HG03045 (cell line): ENCODE measurements at regions not wholly inside any gene's neighbourhood (a gene's known extent, or its start where the extent isn't known, plus 50 kb on each side); places are given as distances from the start of the nearest gene placed in this dataset.
"Not testable (repeated sequence)": the region's sequence is repeated elsewhere in the genome, so short reads cannot be mapped to it uniquely, and the experiment has no call there.

Experiments used
- ATAC-seq: cut with Tn5 transposase; IDR thresholded peaks from one replicate; pipeline ENCODE4 v1.9.1; 2021; ENCODE audit warnings: mild to moderate bottlenecking, moderate library complexity; ENCODE audit not compliant: unreplicated experiment

- no peak for ATAC-seq
Observed at GRCh38 chr5:118397236-118397635, 591.1 kb downstream of the DTWD2 start.

DNA sequence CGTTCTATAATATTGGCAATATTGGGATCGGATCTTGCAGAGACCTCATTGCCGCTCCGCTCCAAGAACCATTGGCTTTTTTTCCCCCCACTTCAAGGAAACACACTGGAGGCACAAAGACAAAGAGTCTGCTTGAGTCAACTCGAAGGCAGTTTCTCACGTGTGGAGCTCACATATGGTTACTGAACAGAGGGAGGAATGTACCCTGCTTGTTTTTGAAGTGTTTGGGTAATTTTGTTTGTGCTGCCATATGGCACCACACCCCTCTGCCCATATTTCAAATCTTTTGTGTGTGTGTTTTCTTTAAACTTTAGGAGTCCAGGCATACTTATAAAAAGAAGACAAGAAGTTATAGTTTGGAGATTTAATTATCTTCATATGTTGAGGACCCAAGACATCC, 595.9 kb downstream of the DTWD2 start:
- ATAC-seq, result no peak

GRCh38 chr5:118382931-118383330, 605.4 kb downstream of the DTWD2 start:
- ATAC-seq, result not testable (repeated sequence)

DNA sequence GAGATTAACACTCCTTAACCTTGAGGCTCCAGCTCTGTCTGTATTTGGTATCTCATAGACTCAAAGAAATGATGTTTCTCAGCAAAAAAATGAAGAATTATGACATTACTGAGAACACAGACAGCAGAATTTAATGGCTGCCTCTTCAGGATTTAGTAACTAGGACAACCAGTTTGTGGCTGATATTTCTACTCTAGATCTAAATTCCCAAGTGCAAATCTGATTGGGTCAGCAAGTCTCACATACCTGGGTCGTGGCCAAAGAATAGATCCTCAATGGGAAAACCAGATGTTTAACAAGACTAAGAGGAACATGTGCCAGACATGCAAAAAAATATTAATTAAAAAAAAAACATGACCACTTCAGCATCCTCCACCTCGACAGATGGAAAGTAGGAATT, 608.9 kb downstream of the DTWD2 start:
- ATAC-seq, result no peak

DNA sequence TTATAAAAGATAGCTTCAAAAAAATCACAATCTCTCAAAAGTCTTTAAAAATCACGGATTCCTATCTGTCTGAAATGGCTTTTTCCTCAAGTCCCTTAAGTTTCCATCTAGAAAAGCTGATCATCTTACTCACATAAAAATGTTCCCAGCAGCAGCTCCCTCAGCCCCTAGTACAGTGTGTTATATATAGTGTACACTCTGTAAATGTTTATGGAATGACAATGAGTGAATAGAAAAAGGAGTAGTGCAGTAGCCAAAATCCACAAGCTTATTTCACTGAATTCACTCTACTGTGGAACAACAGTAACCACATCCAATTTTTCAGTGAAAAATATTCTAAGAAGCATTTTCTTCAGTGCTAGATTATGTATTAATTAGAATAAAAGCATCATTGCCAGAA, 609.4 kb downstream of the DTWD2 start:
- ATAC-seq, result no peak

DNA sequence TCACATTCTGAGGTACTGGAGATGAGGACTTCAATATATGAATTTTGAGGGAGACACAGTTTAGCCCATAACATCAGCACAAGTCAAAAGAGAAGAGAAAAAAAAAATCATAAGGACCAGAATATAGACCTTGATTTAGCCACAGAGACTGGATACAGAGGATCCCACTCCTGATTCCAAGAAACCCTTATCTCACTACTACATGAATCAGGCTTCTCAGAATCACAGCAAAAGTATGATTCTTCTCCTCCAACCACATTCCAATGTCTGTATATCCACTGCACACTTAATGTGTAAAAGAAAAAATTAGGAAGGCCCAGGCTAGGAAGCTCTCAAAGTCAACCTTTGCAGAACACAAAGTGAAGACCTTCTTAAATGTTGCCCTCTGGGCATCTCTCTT, 610.9 kb downstream of the DTWD2 start:
- ATAC-seq, result no peak

GRCh38 chr5:118371973-118372831, 616.1 kb downstream of the DTWD2 start:
- no peak for ATAC-seq

- no peak for ATAC-seq
Observed at GRCh38 chr5:118366429-118366828, 621.9 kb downstream of the DTWD2 start.

GRCh38 chr5:118365718-118366117, 622.6 kb downstream of the DTWD2 start:
- no peak for ATAC-seq

GRCh38 chr5:118354797-118355196, 633.5 kb downstream of the DTWD2 start:
- ATAC-seq, result no peak

GRCh38 chr5:118353970-118354369, 634.4 kb downstream of the DTWD2 start:
- ATAC-seq, result no peak

DNA sequence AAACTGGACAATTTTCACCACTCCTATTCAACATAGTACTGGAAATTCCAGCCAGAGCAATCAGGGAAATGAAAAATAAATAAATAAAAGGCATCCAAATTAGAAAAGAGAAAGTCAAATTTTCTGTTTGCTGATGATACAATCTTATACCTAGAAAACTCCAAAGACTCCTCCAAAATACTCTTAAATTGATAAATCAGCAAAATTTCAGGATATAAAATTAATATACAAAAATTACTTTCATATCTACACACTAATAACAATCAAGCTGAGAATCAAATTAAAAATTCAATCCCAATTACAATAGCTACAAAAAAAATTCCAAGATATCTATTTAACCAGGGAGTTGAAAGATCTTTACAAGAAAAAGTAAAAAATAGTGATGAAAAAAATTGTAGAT, 651.9 kb downstream of the DTWD2 start:
- no peak for ATAC-seq

- no peak for ATAC-seq
Observed at GRCh38 chr5:118327389-118327788, 661.0 kb downstream of the DTWD2 start.

DNA sequence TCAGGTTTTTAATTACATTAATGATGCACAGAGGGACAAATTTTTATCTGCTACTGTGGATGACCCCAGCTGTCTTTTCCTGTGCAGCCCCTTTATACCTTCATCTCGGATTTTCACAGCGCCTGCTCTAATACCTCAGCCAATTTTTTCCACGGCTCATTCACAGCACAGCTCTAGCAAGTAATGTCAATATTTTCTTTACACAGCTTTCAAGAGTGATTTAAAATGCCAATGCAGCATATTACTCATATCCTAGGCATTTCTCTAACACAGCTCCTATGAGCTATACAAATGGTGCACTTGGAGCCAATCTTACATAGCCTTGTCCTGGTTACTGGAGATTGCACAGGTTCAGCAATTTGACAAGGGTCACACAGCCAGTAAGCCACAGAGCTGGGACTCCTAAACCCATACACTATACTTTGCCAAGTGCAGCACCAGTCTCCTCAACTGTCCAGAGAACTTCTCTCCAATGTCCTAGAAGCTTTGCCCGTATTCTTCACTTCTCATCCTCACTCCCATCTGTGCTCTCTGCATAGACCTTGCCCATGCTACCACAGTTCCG, 661.8 kb downstream of the DTWD2 start:
- no peak for ATAC-seq

DNA sequence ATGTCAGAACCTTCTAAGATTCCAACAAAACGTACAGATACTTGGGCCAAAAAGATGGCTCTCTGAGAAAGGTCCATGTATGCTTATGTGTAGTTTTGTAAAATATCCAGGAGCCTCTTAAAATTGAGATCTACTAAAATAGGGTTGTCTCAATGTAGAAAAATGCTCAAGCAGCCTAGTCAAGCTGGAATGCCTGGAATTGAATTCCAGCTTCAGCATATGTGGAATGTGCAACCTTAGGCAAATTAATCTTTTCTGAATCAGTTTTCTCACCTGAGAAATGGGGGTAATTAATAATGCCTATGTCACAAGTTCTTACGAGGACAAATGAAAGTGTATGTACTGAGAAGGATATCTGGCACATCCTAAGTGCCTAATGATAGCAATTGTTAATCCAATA, 662.4 kb downstream of the DTWD2 start:
- no peak for ATAC-seq

DNA sequence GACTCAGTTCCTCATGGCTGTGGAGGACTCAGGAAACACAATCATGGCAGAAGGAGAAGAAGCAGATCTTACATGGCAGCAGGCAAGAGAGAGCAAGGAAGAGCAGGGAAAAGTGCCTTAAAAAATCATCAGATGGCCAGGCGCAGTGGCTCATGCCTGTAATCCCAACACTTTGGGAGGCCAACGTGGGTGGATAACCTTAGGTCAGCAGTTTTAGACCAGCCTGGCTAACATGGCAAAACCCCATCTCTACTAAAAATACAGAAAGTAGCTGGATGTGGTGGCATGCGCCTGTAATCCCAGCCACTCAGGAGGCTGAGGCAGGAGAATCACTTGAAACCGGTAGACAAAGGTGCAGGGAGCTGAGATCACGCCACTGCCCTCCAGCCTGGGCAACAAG, 664.6 kb downstream of the DTWD2 start:
- ATAC-seq, result not testable (repeated sequence)

DNA sequence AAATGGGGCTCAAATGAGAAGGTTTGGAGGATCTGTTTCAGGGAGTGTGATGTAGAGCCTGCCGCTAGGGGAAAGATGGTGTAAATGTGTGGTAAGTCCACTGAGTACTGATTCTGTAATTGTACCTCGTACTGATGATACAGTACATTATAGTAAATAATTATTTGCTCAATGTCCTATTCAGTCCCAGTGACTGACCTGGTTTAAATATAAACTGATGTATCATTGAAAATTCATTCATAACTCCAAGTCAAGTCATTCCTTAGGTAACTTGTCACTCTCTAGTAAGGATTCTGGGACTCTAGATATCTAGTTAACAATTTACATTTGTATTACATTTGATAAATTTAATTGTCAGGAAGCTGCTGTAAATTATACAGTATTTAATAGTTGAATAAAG, 667.3 kb downstream of the DTWD2 start:
- no peak for ATAC-seq

- ATAC-seq, result no peak
Observed at GRCh38 chr5:118320121-118320520, 668.2 kb downstream of the DTWD2 start.

- no peak for ATAC-seq
Observed at GRCh38 chr5:118314931-118315330, 673.4 kb downstream of the DTWD2 start.

- no peak for ATAC-seq
Observed at GRCh38 chr5:118311103-118311819, 677.1 kb downstream of the DTWD2 start.

DNA sequence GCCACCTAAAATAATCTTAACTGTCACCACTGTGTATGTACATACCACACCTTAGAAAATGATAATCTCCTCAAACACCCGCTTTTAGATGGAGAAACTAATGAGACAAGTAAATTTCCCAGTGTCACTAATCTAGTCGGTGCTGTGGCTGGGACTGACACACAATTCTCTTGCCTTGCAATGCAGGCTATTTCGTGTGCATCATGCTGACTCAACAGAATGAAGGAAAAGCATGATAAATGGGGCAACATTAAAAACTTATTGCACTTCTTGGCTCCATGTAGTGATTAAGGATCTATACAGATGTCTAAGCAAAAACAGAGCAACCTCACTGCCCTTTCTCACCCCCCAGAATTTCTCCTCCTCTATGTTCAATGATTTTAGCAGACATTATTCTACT, 677.9 kb downstream of the DTWD2 start:
- ATAC-seq, result no peak

DNA sequence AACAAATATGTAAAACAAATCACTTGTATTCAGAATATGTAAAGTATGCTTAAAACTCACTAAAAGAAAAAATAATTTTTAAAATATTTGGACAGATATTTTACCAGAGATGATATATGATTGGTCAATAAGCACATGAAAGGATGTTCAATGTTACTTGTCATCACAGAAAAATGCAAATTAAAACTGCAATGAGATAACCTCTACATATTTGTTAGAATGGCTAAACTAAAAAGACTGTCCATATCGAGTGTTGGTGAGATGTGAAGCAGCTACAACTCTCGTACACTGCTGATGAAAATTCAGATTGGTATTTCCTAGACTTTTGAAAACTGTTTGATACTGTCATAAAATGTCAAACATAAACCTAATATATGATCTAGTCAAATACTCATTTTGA, 685.1 kb downstream of the DTWD2 start:
- no peak for ATAC-seq
